ENCODE measurements at regions not wholly inside any gene's neighbourhood (a gene's known extent, or its start where the extent isn't known, plus 50 kb on each side); places are given as distances from the start of the nearest gene placed in this dataset.

DNA sequence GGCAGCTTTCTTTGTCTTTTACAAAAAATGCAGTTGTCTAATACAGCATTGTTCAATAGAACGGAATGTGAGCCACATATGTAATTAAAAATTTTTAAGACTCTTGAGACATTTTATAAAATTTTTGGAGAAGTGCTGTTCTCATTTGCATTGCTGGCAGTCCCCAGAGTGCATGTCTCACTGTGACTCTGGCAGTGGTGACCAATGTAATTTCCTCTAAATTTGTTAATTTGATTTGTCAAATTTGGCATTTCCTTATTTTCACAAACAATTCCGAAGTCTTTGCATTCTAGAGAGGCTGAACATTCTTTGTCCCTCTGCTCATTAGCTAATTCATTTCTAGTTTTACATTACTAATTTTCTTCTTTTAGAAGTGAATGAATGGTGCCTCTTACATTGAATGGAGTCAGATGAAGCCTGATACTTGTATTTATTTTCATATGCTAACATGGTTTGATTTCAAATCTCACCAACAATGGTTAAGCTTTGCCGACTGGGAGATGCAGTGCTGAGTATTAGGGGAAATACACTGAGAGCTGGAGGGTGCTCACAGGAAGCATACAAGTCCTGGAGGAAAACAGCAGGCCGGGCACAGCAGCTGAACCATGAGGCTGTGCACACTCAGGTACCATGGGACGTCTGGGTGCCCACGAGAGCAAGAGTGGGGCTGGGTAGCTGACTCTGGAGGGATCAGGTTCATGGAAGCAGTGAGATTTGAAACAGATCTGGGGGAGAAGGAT is 68.5 kb upstream of the ARMC2 start:
- TF ChIP-seq, protein P1, sequence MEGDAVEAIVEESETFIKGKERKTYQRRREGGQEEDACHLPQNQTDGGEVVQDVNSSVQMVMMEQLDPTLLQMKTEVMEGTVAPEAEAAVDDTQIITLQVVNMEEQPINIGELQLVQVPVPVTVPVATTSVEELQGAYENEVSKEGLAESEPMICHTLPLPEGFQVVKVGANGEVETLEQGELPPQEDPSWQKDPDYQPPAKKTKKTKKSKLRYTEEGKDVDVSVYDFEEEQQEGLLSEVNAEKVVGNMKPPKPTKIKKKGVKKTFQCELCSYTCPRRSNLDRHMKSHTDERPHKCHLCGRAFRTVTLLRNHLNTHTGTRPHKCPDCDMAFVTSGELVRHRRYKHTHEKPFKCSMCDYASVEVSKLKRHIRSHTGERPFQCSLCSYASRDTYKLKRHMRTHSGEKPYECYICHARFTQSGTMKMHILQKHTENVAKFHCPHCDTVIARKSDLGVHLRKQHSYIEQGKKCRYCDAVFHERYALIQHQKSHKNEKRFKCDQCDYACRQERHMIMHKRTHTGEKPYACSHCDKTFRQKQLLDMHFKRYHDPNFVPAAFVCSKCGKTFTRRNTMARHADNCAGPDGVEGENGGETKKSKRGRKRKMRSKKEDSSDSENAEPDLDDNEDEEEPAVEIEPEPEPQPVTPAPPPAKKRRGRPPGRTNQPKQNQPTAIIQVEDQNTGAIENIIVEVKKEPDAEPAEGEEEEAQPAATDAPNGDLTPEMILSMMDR (IDR thresholded peaks at IDR 0.05; ENCODE audit: low read length) = no peak
- no peak for TF ChIP-seq EZH2 (IDR thresholded peaks at IDR 0.05; ENCODE audit: borderline replicate concordance, low read length)

Data from OCI-LY1 (cell line).